GM23248 (cell line): ENCODE measurements at regions not wholly inside any gene's neighbourhood (a gene's known extent, or its start where the extent isn't known, plus 50 kb on each side); places are given as distances from the start of the nearest gene placed in this dataset.

Experiments used
- DNase-seq: peaks from one replicate; pipeline ENCODE4 v3.0.0-alpha.2; 2015
- H2AFZ ChIP-seq: fragments of 200-600 bp; sonication (generic); 2 replicates; pipeline ENCODE4 v1.6.1; 2016; ENCODE audit warnings: antibody characterized with exemption
- H3F3A ChIP-seq: fragments of 200-600 bp; sonication (generic); 2 replicates; pipeline ENCODE4 v1.6.1; 2016; ENCODE audit warnings: mild to moderate bottlenecking, antibody characterized with exemption, mixed run types; ENCODE audit not compliant: insufficient read depth
- H3K27ac ChIP-seq: fragments of 200-600 bp; sonication (generic); 2 replicates; pipeline ENCODE4 v1.5.1; 2016; ENCODE audit warnings: mild to moderate bottlenecking
- H3K27me3 ChIP-seq: fragments of 200-600 bp; sonication (generic); replicated peaks from 2 replicates; pipeline ENCODE4 v1.6.1; 2016; ENCODE audit warnings: mild to moderate bottlenecking; ENCODE audit not compliant: insufficient read depth
- H3K36me3 ChIP-seq: fragments of 200-600 bp; sonication (generic); 2 replicates; pipeline ENCODE4 v1.6.1; 2016; ENCODE audit warnings: low read depth, mild to moderate bottlenecking
- H3K4me1 ChIP-seq: fragments of 200-600 bp; sonication (generic); 2 replicates; pipeline ENCODE4 v1.6.1; 2016; ENCODE audit warnings: mild to moderate bottlenecking; ENCODE audit not compliant: insufficient read depth
- H3K4me2 ChIP-seq: fragments of 200-600 bp; sonication (generic); one replicate; pipeline ENCODE4 v1.6.1; 2016; ENCODE audit warnings: mild to moderate bottlenecking; ENCODE audit not compliant: unreplicated experiment
- H3K4me3 ChIP-seq: fragments of 200-600 bp; sonication (generic); 2 replicates; pipeline ENCODE4 v1.5.1; 2016; ENCODE audit warnings: mild to moderate bottlenecking
- H3K79me2 ChIP-seq: fragments of 200-600 bp; sonication (generic); 2 replicates; pipeline ENCODE4 v1.6.1; 2016; ENCODE audit warnings: mild to moderate bottlenecking; ENCODE audit not compliant: insufficient read depth
- H3K9ac ChIP-seq: fragments of 200-600 bp; sonication (generic); 2 replicates; pipeline ENCODE4 v1.6.1; 2016; ENCODE audit warnings: mild to moderate bottlenecking
- H3K9me2 ChIP-seq: fragments of 200-600 bp; sonication (generic); 2 replicates; pipeline ENCODE4 v1.6.1; 2016; ENCODE audit warnings: mixed run types, mild to moderate bottlenecking, moderate library complexity; ENCODE audit not compliant: insufficient read depth
- H3K9me3 ChIP-seq: fragments of 200-600 bp; sonication (generic); one replicate; pipeline ENCODE4 v1.6.1; 2017; ENCODE audit warnings: low read depth
- H4K20me1 ChIP-seq: fragments of 200-600 bp; sonication (generic); 2 replicates; pipeline ENCODE4 v1.6.0; 2016; ENCODE audit not compliant: insufficient read depth
- EZH2 ChIP-seq: fragments of 200-600 bp; sonication (generic); IDR thresholded peaks from 2 replicates; pipeline ENCODE4 v1.6.1; 2018; ENCODE audit warnings: antibody characterized with exemption, mild to moderate bottlenecking; ENCODE audit not compliant: insufficient read depth, poor library complexity, severe bottlenecking
- EZH2phosphoT487 ChIP-seq: fragments of 200-600 bp; sonication (generic); IDR thresholded peaks from 2 replicates; pipeline ENCODE4 v1.6.1; 2018; ENCODE audit warnings: antibody characterized with exemption, moderate library complexity, mild to moderate bottlenecking, low read depth; ENCODE audit not compliant: insufficient read depth
- WGBS, 2 experiments: methylation state at CpG; one replicate each; pipeline ENCODE4 v1.1.6; 2015 to 2017; ENCODE audit warnings: low lambda C conversion rate in 2 of 2, low coverage in 1 of 2; ENCODE audit errors: missing lambda C conversion rate in 2 of 2; 5-methylcytosine and 5-hydroxymethylcytosine counted together
- in situ Hi-C: fragments of 300-500 bp; cut with MboI; formaldehyde crosslinking; loops from 2 replicates; pipeline ENCODE4 v1.15.0; 2020

- H3K36me3 ChIP-seq = no peaks in the 10 kb centered on the region
- H3K27me3 ChIP-seq = no peaks in the 10 kb centered on the region
- H2AFZ ChIP-seq = no peak overlapping the region
- no peaks in the 10 kb centered on the region for H4K20me1 ChIP-seq
- H3K9ac ChIP-seq = no peak overlapping the region
- no peaks in the 10 kb centered on the region for H3K79me2 ChIP-seq
- no peak overlapping the region for H3K4me2 ChIP-seq
- H3K27ac ChIP-seq = no peak overlapping the region
- H3K4me1 ChIP-seq = no peaks in the 10 kb centered on the region
- DNase-seq = no peak
- H3K4me3 ChIP-seq = no peak overlapping the region
- no peaks in the 10 kb centered on the region for H3F3A ChIP-seq
- in situ Hi-C loops = no loop called here
- WGBS, 2 experiments = 44 to 53% methylated on average over 8 of the region's 8 CpGs
- H3K9me2 ChIP-seq = no peaks in the 10 kb centered on the region
- no peaks in the 10 kb centered on the region for H3K9me3 ChIP-seq
- TF ChIP-seq EZH2phosphoT487 = no peak
- TF ChIP-seq EZH2 = no peak
Observed at GRCh38 chr10:128680116-128680515, 553.9 kb upstream of the MKI67 start.

DNA sequence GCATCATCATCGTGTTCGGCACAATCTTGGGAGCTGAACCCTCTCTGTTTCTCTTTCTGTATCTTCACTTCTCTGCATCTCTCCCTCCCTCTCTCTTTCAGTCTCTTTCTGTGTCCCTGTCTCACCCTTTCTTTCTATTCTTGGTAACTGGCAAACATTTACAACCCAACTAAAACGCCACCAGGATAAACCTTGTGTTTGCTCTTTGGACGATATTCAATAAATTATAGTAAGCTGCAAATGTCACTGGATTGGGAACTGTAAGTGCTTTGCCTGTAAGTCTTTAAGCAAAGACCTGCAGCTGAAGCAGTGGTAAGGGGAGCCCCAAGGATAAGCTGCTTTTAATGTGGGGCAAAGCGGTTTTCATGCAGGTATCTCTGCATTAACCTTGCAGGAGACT, 558.0 kb upstream of the MKI67 start:
- no peaks in the 10 kb centered on the region for H3K27me3 ChIP-seq
- TF ChIP-seq EZH2 = no peak
- no peak for TF ChIP-seq EZH2phosphoT487
- WGBS, 2 experiments = 21% methylated on average over 5 of the region's 5 CpGs
- no peak overlapping the region for H2AFZ ChIP-seq
- no peaks in the 10 kb centered on the region for H3K9me3 ChIP-seq
- in situ Hi-C loops = no loop called here
- no peak for DNase-seq
- H3F3A ChIP-seq = no peaks in the 10 kb centered on the region
- H3K9me2 ChIP-seq = no peaks in the 10 kb centered on the region
- no peaks in the 10 kb centered on the region for H3K36me3 ChIP-seq
- H4K20me1 ChIP-seq = no peaks in the 10 kb centered on the region
- no peaks in the 10 kb centered on the region for H3K4me1 ChIP-seq
- H3K27ac ChIP-seq = no peak overlapping the region
- H3K4me2 ChIP-seq = no peak overlapping the region
- H3K79me2 ChIP-seq = no peaks in the 10 kb centered on the region
- no peak overlapping the region for H3K9ac ChIP-seq
- H3K4me3 ChIP-seq = no peak overlapping the region

DNA sequence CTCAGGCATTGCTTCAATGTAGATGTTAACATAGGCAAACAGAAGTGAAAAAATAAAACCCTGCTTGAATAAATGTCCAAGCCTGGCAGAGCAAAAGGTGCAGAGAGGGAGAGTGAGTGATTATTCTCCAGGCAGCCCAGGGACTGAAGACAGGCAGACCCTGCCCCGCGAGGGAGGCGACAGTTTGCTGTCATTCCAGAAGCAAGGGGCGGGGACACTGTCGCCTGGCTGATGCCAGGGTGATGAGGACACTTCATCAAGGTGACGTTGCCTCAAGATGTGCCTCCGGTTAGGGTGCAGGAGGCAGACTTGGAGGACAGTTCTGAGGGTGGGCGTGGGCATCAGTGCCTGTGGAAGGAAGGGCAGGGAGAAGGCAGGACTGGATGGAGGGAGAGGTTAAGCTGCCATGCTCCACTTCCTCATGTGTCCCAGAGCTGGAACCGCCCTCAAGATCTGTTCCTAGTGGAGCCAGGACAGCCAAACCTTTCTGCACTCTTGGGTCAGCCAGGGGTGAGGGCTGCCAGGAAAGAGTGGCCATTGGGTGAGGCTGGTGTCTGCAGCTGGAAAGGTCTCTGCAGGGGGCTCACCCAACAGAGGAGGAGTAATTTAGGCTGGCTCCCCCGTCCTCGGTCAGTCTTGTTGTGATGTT, 560.5 kb upstream of the MKI67 start:
- Histone ChIP-seq H2AFZ (no peak overlapping the region), H3K9me3 (no peaks in the 10 kb centered on the region), H3K27me3 (no peaks in the 10 kb centered on the region), H3F3A (no peaks in the 10 kb centered on the region), H3K4me2 (no peak overlapping the region), H3K36me3 (no peaks in the 10 kb centered on the region), H4K20me1 (no peaks in the 10 kb centered on the region), H3K9me2 (no peaks in the 10 kb centered on the region), H3K9ac (no peak overlapping the region), H3K4me3 (no peak overlapping the region), H3K27ac (no peak overlapping the region), H3K4me1 (no peaks in the 10 kb centered on the region), H3K79me2 (no peaks in the 10 kb centered on the region)
- DNase-seq = no peak
- TF ChIP-seq EZH2 (no peak), EZH2phosphoT487 (no peak)
- in situ Hi-C loops = no loop called here
- 48 to 50% methylated on average over 11 of the region's 11 CpGs for WGBS, 2 experiments

- TF ChIP-seq EZH2phosphoT487 (no peak), EZH2 (no peak)
- H3K4me1 ChIP-seq = no peaks in the 10 kb centered on the region
- no peak overlapping the region for H3K4me3 ChIP-seq
- H3K9me3 ChIP-seq = no peaks in the 10 kb centered on the region
- no peaks in the 10 kb centered on the region for H3K27me3 ChIP-seq
- H3F3A ChIP-seq = no peaks in the 10 kb centered on the region
- no peak for DNase-seq
- no peaks in the 10 kb centered on the region for H3K36me3 ChIP-seq
- H2AFZ ChIP-seq = no peak overlapping the region
- no peaks in the 10 kb centered on the region for H4K20me1 ChIP-seq
- H3K9me2 ChIP-seq = no peaks in the 10 kb centered on the region
- 28 to 35% methylated on average over 3 of the region's 3 CpGs for whole genome bisulfite sequencing, 2 experiments
- no peak overlapping the region for H3K27ac ChIP-seq
- no peaks in the 10 kb centered on the region for H3K79me2 ChIP-seq
- no peak overlapping the region for H3K9ac ChIP-seq
- in situ Hi-C loops = no loop called here
- no peak overlapping the region for H3K4me2 ChIP-seq
Observed at GRCh38 chr10:128687408-128687807, 561.2 kb upstream of the MKI67 start.

DNA sequence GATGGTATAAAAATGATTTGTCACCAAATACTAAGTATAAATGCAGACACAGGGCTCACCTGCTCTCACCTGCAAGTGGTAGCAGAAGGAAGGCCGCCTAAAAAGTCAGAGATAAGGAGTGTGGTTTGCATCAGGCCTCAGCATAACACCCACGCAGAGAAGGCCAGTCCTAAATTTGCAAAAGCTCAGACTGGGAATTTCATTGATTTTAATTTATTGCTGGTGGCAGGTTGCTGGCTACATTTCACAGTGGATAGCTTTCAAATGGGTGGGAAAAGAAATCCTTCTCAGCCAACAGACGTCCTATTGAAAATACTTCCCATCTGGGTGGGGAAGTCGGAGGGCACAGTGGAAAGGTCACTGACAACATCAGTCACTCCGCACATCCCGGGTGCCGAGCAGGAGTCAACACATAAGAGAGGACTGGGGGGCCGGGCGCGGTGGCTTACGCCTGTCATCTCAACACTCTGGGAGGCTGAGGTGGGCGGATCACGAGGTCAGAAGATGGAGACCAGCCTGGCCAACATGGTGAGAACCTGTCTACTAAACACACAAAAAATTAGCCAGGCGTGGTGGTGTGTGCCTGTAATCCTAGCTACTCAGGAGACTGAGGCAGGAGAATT, 561.8 kb upstream of the MKI67 start:
- Histone ChIP-seq H3K4me3 (no peak overlapping the region), H4K20me1 (no peaks in the 10 kb centered on the region), H3K9ac (no peak overlapping the region), H3K9me2 (no peaks in the 10 kb centered on the region), H3K36me3 (no peaks in the 10 kb centered on the region), H3K79me2 (no peaks in the 10 kb centered on the region), H2AFZ (no peak overlapping the region), H3K4me1 (no peaks in the 10 kb centered on the region), H3K9me3 (no peaks in the 10 kb centered on the region), H3F3A (no peaks in the 10 kb centered on the region), H3K27me3 (no peaks in the 10 kb centered on the region), H3K27ac (no peak overlapping the region), H3K4me2 (no peak overlapping the region)
- 57 to 61% methylated on average over 14 of the region's 14 CpGs for WGBS, 2 experiments
- in situ Hi-C loops = no loop called here
- no peak for DNase-seq
- TF ChIP-seq EZH2phosphoT487 = no peak
- TF ChIP-seq EZH2 = no peak
